CD4-positive, alpha-beta T cell treated with Interleukin-6 for 4 hours (primary cell): ENCODE measurements at regions not wholly inside any gene's neighbourhood (a gene's known extent, or its start where the extent isn't known, plus 50 kb on each side); places are given as distances from the start of the nearest gene placed in this dataset.
"Not testable (repeated sequence)": the region's sequence is repeated elsewhere in the genome, so short reads cannot be mapped to it uniquely, and the experiment has no call there.

Experiments
- DNase-seq: peaks from one replicate; pipeline ENCODE4 v3.0.0-alpha.2; 2020; ENCODE audit warnings: mixed read lengths

DNA sequence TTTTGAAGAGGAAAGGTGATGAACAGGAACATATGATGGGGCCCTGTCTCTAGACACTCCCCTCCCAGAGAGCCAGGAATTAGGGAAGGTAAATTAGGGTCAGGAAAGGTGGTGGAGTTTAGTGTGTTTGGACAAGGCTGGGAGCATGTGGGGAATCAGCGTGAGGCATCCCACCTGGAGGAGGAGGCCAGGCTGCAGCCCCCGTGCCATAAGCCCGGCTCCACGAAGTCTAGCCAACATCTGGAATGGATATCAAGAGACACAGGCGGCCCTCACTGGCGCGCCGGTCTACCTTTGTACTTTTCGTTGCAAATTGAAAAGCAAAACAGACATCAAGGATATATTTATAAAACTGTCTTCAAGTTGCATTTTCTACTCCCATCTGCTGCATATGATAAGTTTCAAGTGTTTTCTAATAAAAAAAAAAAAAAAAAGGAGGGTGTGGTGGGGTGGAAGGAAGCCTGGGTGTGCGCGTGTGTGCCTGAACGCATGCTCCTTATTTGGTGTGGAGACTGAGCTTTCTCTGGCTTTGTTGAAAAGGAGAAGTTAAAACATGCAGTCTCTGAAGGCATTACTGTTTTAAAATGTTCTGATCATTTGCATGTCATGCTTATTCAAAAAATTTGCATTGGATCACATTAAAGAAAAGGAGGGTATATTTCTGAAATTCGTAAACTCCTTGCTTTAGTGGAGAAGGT lies 546.7 kb upstream of the ID2 start:
- DNase-seq, result no peak

DNA sequence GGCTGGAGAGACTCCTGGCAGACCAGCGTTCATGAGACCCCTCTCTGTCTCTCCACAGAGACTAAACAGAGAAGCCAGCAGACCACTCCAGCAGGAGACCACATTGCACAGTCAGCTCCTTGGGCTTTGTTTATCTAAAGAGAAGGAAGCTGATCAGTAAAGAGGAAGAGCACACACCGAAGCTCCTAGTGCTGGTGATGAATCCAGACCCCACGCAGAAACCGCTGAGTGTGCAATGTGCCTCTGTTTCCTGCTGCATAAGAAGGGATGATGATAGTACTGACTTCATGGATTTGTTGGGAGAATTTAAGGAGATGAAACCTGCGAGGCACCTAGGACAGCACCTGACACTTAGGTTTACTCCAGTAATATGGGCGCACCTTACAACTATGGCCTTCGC lies 544.1 kb upstream of the ID2 start:
- no peak for DNase-seq

DNA sequence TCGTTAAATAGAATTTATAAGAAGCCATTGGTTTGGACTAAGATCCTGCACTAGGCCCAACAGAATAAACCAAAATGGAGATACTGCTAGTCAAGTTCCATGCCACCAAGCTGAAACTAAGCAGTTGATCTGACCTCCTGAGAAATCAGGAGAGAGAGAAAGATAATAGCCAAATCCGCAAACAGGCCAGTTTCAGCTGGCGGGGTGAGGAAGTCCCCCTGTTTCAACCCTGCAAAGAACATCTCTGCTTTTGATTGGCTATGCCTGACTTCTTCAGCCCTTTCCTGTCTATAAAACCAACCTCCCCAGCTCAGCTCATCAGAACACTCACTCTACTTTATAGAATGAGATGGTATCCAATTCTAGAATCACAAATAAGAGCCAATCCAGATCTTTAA lies 543.3 kb upstream of the ID2 start:
- no peak for DNase-seq

DNA sequence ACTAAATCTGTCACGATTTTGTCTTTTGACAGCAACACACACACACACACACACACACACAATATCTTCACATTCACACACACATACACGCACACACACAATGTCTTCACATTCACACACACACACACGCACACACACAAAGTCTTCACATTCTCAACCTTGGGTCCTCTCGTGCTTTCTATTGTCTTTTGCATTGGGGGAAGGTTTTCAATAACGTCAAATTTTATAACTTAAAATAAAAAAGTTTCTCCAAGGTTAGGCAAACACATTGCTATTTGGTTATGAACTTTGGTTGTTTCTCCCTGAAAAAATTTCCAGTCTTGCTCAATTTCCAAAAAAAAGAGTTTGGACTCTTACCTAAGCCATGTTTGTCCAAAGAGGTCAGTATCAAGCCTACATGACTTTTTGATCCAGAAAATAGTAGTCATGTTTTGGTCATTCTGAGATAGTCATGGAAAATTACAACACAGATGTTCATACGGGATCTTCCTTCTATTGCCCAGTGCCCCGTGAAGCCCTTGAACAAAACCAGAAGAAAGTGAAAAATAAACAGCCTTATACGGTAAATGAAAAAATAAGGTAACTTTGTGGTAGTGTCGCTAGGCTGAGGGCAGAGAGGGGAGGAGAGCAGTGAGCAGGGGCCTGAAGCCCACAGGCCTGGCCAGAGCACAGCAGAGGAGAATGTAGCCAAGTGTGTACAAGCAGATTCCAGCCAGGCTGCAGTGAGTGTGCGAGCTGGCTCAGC lies 542.8 kb upstream of the ID2 start:
- DNase-seq, result no peak

DNA sequence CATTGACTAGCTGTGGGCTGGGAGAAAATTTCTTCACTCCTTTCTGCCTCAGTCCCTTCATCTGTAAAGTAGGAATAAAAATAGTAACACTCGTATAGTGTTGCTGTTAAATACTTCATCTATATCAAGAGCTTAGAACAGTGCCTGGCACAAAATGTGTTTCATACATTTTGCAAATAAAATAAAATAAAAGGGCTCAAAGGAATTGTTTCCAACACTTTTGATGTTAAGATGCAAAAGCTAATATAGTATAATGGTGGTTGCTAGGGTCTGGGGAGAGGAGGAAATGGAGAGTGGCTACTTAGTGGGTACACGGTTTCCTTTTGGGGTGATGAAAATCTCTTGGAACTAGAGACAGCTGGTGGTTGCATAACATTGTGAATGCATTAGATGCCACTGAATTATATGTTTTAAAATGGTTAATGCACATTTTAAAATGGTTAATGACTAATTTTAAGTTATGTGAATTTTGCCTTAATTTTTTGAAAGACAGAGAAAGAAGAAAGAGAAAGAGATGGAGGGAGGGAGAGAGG lies 542.1 kb upstream of the ID2 start:
- DNase-seq, result no peak

DNA sequence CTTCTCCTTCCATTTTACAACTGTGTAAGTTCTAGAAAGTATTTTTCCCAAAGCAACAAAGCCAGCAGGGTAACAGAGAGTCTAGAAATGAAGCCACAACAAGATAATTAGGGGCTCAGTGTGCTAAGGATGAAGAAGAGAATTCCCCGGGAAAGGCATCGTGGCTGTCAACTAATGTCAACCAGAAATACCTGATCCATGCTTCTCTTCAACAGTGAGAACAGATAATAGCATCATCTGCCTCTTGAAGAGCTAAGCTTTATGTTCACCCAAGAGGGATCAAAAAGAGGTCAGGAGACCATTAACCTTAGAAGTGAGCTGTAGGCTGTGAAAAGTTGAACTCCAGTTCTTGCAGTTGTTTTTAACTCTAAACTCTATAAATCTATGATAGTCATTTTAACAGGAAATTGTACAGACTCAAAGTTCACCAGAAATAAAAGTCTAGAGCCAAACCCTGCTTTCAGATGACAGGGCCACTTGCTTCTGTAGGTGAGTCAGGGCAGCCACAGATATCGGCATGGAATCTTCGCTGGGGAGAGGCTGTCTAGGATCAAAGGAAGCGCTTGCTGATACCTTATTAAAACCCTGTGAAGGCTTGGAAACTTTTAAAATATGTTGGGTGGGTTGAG lies 540.7 kb upstream of the ID2 start:
- DNase-seq, result no peak

DNA sequence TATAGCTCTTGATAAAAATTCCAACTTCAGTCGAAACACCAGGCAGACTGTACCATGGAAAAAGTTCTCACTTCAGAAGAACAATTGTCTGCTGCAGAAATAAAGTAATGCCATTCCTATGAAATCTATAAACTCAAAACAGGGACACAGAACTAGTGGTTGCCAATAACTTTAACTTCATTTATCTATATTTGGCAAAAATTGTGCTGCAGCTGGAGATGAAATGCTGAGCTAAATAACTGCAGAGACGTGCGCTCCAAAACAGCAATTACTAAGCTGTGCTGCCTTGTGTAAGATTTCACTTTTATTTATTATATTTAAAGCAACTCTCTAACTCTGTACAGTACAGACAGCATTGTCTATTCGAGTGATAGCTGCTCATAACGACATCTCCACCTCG lies 540.1 kb upstream of the ID2 start:
- no peak for DNase-seq

DNA sequence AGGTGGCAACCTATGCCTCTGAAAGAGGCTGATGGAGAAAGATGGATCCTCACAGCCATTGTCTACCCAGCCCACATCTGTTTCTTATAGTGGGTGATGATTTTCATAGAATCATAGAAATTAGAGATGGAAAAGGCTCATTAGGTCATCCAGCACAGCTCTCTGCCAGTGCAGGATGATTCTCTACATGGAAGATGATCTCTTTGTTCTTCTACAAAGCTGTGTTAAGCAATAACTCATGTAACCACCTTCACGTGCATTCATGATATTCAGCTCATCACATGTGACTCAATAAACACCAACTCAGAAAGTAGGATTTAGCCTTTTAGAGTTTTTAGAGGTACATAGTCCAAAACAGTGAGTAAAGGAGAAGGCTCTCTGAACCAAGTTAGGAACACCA lies 539.4 kb upstream of the ID2 start:
- no peak for DNase-seq

DNA sequence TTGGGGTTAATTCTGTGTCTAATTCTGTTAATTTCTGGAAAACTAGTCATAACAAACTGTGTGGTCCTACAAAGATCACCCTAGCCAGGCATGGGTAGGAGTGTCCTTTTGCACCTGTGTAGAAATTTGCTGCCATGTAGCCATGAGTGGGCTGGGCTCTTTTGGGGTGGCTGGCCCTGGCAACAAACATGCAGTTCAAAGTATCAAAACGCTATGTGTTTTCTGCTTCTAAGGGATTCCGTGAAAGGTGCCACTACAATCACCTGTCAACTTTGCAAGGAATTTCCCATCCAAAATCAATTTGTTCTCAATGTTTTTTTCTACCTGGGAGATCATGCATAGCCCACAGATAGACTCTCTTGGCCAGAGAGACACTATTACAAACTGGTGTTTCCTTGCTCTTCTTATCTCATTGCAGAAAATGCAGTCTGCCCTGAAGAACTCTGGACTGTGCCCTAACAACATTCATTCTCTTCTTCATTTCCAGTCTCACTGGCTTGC lies 537.7 kb upstream of the ID2 start:
- DNase-seq, result no peak

DNA sequence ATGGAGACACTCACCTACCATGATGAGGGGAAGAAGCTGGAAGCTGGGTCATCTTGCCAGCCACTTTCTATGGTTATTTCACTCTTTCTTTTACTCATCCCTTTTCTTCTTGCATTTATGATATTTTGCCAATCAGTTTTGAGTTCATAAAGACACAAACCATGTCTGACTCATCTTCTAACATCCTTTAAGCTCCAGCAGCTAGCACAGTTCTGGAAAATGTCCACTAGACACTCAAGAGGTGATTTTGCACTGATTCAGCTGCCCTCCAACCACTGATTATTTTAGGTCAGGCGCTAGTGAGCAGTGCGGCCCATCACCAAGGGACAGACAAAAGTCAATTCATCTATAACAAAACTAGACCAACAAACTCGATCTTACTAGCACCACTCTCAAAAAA lies 537.1 kb upstream of the ID2 start:
- DNase-seq, result no peak

DNA sequence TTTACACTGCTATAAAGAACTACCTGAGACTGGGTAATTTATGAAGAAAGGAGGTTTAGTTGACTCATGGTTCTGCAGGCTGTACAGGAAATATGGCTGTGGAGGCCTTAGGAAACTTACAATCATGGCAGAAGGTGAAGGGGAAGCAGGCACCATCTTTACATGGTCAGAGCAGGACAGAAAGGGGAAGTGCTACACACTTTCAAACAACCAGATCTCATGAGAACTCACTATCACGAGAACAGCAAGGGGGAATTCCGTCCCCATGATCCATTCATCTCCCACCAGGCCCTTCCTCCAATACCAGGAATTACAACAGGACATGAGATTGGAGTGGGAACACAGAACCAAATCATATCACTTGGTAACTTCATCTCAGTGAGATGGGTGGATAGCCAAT lies 536.5 kb upstream of the ID2 start:
- DNase-seq, result not testable (repeated sequence)

DNA sequence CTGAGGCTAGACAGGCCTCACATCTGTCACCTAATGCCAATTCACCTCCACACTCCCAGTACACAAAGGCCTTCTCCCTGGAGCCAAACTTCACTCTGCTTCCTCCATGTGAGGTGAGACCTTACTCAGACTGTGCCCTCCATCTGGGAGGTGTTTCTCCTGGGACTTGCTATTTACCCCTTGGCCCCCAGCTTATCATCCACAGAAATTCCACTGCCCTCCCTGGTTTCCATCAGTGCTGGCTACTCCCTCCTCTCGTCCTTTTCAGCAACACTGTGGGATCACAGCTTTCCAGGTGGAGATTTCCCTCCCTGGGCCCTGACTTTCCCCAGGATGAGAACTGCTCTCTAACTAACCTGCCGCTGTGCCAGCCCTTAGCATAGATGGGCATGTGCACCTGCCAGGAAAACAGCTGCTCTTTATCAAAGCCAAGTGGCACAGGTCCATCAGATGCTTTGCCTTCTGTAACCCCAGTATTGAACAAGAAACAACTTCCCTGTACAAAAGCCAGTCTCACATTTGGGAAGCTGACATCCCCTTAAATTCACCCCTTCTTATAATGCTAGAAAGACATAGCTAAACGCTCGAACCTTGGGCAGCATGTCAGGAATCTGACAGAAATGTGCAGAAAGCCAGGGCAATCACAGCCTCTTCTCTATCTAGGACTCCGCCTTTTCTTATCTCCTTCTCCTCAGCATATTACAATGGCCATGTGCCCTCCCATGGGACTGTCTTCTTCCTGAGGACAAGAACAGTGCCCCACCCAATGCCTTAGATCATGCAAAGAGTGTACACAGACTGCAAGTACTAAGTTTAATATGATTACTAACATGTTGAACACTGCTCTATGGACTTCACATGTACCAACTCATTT lies 535.5 kb upstream of the ID2 start:
- no peak for DNase-seq

DNA sequence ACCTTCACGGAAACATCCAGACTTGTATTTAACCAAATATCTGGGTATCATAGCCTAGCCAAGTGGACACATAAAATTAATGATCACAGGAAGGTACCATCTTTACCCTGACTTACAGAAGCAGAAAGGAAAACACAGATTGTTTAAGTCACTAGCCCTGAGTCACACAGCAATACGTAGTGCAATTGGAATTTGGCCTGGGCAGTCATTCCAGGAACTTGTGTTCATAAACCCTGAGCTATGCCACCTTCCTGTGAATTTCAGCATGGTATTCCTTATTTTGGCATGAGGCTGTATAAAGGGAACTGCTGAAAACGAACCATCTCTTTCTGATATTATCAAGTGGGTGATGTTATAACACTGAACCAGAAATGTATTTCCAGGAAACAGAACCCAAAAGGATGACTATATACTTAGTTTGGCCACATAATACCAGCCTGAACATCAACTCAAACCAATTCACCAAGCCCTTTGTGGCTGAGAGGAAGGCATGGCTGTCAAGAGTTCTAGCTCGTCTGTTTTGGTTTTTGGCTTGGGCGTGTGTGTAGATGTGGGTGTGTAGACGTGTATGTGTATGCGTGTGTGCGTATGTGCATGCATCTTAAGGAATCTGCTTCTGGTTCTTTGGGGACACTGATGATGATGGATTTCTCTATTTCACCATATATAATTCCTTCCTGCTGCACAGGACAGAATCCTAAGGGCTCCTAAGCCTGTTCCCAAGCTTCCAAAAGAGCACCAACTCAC lies 533.4 kb upstream of the ID2 start:
- no peak for DNase-seq

DNA sequence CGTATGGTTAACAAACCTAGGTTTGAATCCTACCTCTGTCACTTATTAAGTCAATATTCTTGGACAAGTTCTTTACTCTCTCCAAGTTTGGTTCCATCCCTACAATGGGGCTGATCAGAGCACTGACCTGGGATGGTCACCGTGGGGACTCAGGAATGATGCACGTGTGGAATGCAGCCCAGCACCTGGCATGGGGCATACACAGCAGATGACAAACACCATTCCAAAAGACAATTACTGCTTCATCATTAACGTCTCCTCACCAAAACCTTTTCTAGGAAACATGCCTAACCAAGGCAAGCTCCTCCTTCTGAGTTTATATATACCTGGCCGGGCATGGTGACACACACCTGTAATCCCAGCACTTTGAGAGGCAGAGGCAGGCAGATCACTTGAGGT lies 532.9 kb upstream of the ID2 start:
- no peak for DNase-seq

DNA sequence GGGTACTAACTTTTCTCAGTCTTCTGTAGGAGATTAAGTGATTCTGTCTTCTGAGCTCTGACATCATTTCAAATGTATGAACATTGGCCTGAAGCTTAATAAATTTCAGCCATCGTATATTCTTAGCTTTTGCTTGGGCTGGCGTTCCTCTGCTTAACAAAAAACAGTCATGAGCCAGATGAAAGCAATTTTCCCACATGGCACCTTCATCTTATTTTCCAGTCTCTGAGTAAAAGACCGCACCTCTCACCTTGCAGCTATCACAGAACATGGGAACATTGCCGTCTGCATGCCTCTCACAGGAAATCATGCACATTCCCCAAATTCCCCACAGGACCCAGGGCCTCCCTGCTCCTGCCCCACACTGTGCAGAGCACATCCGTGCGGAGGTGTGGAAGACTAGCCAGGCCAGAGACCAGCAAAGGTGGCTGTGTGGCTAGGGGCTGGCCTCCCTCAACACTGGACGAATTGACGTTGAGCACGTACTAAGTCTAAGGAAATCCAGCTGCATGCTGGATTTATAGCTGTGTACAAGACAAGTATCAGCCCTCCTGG lies 531.8 kb upstream of the ID2 start:
- DNase-seq, result no peak

DNA sequence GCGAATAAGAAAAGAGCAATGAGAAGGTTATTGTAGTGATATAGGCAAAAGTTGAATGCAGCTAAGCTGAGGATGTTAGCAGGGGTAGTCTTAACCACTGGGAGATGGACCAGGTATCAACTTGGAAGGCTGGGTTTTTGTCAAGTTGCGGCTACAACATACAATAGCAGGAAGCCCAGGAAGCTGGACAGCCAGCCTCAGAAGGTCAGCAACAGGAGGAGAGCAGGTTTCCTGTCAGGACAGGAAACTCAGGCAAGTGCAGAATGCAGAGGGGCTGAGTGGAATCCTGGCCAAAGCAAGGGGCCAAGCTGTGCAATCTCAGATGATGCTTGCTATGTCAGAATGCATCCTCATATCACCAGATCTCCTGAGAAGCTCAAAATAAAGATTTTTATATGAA lies 530.0 kb upstream of the ID2 start:
- DNase-seq, result no peak

DNA sequence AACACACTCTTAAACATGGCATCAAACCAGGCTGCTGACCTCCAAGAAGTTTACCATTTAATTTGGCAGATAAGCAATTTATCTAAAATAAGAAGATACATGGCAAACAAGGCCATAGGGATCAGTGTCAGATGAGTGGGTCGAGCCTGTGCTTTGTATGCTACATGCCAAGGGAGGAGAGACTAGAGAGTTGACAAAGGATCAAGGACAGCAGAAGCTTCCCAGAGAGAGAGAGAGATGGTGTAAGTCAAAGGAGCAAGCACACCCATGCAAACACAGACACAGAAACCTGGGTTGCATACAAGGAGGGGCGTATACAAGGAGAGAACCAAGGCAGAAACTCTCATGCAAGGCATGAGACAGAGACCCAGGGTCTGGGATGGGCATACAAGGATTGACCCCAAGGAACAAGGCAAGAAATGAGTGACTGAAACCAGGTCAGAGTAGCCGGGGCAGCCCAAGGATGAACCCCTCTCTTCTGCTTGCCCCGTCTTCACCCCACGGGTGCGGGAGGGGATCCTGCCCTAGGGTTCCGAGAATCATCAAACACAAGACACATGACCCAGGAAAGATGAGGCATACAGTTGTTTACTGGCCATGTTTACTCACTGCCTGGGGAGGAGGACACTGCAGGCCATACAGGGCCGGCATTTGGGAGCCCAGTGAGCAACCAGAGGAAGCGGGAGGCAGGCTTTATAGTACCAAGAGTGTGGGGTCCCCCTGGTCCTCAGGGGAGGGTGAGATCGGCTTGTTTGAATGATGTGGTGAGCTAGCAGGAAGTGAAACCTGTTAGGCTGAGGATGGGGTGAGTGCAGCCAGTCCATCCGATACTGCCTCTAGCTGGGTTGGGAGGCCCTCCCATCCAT lies 529.2 kb upstream of the ID2 start:
- no peak for DNase-seq

DNA sequence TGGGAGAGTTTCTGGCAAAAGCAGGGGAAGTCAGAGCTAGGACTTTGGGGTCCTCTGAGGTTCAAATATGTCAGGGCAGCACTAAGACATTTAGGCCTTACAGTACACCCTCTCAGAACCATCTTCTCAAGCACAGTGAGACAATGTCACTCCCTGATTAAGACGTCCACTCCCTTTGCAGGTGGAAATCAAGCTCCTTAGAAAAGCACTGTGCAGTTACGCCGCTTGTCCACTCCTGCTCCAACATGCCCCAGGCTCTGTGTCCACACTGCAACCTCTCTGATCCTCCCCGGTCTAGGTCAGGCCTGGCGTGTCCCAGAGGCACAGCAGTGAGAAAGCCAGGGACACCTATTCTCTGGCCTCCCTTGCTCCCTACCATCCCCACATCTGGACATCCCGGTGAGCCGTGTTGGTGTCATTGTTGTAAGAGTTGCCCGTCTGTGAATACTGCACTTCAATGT lies 528.6 kb upstream of the ID2 start:
- DNase-seq, result no peak

DNA sequence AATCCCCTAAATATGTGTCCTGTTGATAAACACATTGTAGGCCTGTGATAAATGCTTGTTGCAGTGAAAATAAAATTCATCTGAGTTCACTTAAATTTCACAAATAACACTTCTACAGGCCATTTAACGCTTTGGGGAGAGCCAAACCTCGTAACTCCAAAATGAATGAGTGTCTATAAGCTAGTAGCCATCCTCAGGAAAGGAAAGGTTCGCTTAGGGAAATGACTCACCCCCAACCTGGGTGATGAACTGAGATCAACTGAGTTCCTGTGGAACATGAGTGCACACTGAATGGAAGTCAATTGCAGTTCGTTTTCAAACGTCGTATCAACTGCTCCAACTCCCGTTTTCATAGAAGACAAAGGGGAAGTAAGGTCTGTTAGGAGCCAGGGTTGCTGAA lies 527.6 kb upstream of the ID2 start:
- no peak for DNase-seq

DNA sequence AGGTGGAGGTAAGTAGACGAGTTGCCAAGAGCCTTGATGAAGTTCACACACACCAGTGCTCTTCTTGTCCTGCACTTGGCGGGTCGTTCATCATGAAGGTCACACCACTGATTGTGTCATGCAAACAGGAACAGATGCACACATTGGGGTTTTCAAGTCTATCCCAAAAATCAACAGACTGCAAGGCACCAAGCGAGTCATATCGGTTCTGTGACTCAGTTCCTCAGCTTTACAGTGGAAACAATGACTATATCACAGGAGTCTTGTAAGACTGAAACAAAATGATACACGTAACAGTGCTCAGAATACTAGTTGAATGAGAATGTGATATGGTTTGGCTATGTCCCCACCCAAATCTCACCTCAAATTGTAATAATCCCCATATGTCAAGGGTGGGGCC lies 526.9 kb upstream of the ID2 start:
- DNase-seq, result no peak
